ENCODE measurements at regions not wholly inside any gene's neighbourhood (a gene's known extent, or its start where the extent isn't known, plus 50 kb on each side); places are given as distances from the start of the nearest gene placed in this dataset.

DNA sequence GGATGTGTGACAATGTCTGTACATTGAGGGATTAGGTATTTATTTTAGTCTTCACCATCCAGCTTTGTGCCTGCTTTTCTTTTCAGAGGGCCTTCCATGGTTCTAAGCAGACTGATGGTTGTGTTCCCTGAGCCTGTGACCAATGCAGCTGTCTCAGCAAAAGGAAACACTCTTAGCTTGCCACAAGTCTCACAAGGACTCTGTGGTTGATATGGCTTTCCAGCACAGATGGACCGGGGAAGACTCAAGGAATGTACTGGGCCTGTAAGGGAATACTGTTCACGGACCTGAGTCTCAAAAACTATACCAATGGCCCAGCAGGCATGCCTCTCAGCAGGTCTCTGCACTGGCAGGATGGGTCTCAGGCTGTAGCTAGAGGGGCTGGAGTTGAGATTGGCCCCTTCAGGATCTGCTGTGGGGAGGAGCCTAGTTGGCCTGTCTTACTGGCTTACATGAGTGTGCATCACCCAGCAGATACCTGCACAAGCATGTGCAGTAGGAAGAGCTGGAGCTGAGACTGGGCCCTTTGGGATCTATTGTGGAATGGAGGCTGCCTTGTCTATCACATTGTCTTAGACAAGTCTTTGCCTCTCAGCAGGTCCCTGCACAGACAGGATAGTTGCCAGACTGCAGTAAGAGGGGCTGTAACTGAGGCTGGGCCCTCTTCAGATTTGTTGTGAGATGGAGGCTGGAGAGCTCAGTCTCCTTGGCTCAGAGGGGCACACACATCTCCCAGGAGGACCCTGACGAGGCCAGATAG, 52.0 kb upstream of the PDC start:
- H3K79me2 ChIP-seq (ENCODE audit: low read length): no peaks in the 10 kb centered on the region
- H2AFZ ChIP-seq (ENCODE audit: low read length): peak overlapping the region; percentile 84
- peak; percentile 33 for DNase-seq
- peak overlapping the region; percentile 61; the same call in 1 of the 2 replicates for H3K27ac ChIP-seq (ENCODE audit: low read length)
- TF ChIP-seq, protein P1, sequence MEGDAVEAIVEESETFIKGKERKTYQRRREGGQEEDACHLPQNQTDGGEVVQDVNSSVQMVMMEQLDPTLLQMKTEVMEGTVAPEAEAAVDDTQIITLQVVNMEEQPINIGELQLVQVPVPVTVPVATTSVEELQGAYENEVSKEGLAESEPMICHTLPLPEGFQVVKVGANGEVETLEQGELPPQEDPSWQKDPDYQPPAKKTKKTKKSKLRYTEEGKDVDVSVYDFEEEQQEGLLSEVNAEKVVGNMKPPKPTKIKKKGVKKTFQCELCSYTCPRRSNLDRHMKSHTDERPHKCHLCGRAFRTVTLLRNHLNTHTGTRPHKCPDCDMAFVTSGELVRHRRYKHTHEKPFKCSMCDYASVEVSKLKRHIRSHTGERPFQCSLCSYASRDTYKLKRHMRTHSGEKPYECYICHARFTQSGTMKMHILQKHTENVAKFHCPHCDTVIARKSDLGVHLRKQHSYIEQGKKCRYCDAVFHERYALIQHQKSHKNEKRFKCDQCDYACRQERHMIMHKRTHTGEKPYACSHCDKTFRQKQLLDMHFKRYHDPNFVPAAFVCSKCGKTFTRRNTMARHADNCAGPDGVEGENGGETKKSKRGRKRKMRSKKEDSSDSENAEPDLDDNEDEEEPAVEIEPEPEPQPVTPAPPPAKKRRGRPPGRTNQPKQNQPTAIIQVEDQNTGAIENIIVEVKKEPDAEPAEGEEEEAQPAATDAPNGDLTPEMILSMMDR (IDR thresholded peaks at IDR 0.05; ENCODE audit: low read length): no peak
- TF ChIP-seq EZH2phosphoT487 (IDR thresholded peaks at IDR 0.05; ENCODE audit: low read length) (no peak), EZH2 (optimal IDR thresholded peaks at IDR 0.05; ENCODE audit: low read depth, low read length) (no peak)
- peak overlapping the region; percentile 37; the same call in 1 of the 2 replicates for H3K9ac ChIP-seq (ENCODE audit: low read length)
- peak overlapping the region; percentile 71 for H3K4me2 ChIP-seq (ENCODE audit: low read depth, low read length)
- no peaks in the 10 kb centered on the region for H3K9me2 ChIP-seq (replicated peaks; ENCODE audit: insufficient read depth, low read length)
- H4K20me1 ChIP-seq (ENCODE audit: insufficient read depth, low read length): no peaks in the 10 kb centered on the region
- no peaks in the 10 kb centered on the region for H3K27me3 ChIP-seq (replicated peaks; ENCODE audit: insufficient read depth, low read length)
- H3K4me3 ChIP-seq (ENCODE audit: low read length): no peak overlapping the region
- no peaks in the 10 kb centered on the region for H3K36me3 ChIP-seq (replicated peaks; ENCODE audit: insufficient read depth, low read length)
- peaks cover 20% of the 10 kb centered on the region for H3K4me1 ChIP-seq (ENCODE audit: low read length)
- H3F3A ChIP-seq (ENCODE audit: insufficient read depth, low read length): 0 out of 2 replicates have a peak, but pooled peaks cover 3% of the 10 kb centered on the region
- H3K9me3 ChIP-seq (replicated peaks; ENCODE audit: insufficient read depth, low read length): no peaks in the 10 kb centered on the region

DNA sequence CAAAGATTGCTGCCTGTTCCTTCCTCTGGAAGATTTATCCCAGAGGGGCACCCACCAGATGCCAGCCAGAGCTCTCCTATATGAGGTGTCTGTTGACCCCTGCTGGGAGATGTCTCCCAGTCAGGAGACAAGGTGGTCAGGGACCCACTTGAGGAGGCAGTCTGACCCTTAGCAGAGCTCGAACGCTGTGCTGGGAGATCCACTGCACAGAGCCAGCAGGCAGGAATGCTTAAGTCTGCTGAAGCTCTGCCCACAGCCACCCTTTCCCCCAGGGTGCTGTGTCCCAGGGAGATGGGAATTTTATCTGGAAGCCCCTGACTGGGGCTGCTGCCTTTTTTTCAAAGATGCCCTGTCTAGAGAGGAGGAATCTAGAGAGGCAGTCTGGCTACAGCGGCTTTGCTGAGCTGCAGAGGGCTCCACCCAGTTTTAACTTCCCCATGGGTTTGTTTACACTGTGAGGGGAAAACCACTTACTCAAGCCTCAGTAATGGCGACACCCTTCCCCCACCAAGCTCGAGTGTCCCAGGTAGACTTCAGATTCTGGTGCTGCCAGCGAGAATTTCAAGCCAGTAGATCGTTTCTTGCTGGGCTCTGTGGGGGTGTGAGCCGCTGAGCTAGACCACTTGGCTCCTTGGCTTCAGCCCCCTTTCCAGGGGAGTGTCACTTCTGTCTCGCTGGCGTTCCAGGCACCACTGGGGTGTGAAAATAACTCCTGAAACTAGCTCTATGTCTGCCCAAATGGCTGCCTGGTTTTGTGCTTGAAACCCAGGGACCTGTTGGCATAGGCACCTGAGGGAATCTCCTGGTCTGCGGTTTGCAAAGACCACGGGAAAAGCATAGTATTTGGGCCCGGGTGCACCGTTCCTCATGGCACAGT, 51.1 kb upstream of the PDC start:
- no peaks in the 10 kb centered on the region for H3K79me2 ChIP-seq (ENCODE audit: low read length)
- H3K4me3 ChIP-seq (ENCODE audit: low read length): peak overlapping the region; percentile 32
- peak; percentile 85 for DNase-seq
- no peaks in the 10 kb centered on the region for H3K9me2 ChIP-seq (replicated peaks; ENCODE audit: insufficient read depth, low read length)
- H2AFZ ChIP-seq (ENCODE audit: low read length): peak overlapping the region; percentile 84
- H3K9ac ChIP-seq (ENCODE audit: low read length): peak overlapping the region; percentile 37; the same call in 1 of the 2 replicates
- no peaks in the 10 kb centered on the region for H3K27me3 ChIP-seq (replicated peaks; ENCODE audit: insufficient read depth, low read length)
- H3K9me3 ChIP-seq (replicated peaks; ENCODE audit: insufficient read depth, low read length): no peaks in the 10 kb centered on the region
- peaks cover 20% of the 10 kb centered on the region for H3K4me1 ChIP-seq (ENCODE audit: low read length)
- peak overlapping the region; percentile 71 for H3K4me2 ChIP-seq (ENCODE audit: low read depth, low read length)
- peak overlapping the region; percentile 61; the same call in 1 of the 2 replicates for H3K27ac ChIP-seq (ENCODE audit: low read length)
- H3F3A ChIP-seq (ENCODE audit: insufficient read depth, low read length): 0 out of 2 replicates have a peak, but pooled peaks cover 3% of the 10 kb centered on the region
- TF ChIP-seq, protein P1 (IDR thresholded peaks at IDR 0.05; ENCODE audit: low read length): no peak
- TF ChIP-seq EZH2 (optimal IDR thresholded peaks at IDR 0.05; ENCODE audit: low read depth, low read length) (no peak), EZH2phosphoT487 (IDR thresholded peaks at IDR 0.05; ENCODE audit: low read length) (no peak)
- no peaks in the 10 kb centered on the region for H3K36me3 ChIP-seq (replicated peaks; ENCODE audit: insufficient read depth, low read length)
- no peaks in the 10 kb centered on the region for H4K20me1 ChIP-seq (ENCODE audit: insufficient read depth, low read length)

All from MM.1S (cell line).